Sigmoid colon (tissue), 6 donors: ENCODE measurements at regions not wholly inside any gene's neighbourhood (a gene's known extent, or its start where the extent isn't known, plus 50 kb on each side); places are given as distances from the start of the nearest gene placed in this dataset.

ENCODE experiments used
- DNase-seq: peaks from one replicate; pipeline ENCODE4 v3.0.0-alpha.2; 2019
- H3K27ac ChIP-seq, 4 donors: fragments of 200-600 bp; sonication (generic); one replicate each; pipeline ENCODE4 v1.5.1; 2016 to 2019; ENCODE audit warnings: mild to moderate bottlenecking in 1 of 4
- H3K27me3 ChIP-seq, 3 donors: fragments of 200-600 bp; sonication (generic); one replicate each; pipeline ENCODE4 v1.5.1; 2019; ENCODE audit warnings: mild to moderate bottlenecking in 1 of 3
- H3K36me3 ChIP-seq, 4 donors: fragments of 200-600 bp; sonication (generic); one replicate each; pipeline ENCODE4 v1.5.1; 2016 to 2019
- H3K4me1 ChIP-seq, 4 donors: fragments of 200-600 bp; sonication (generic); one replicate each; pipeline ENCODE4 v1.5.1; 2017 to 2019
- H3K4me3 ChIP-seq, 4 donors: fragments of 200-600 bp; sonication (generic); one replicate each; pipeline ENCODE4 v1.5.1; 2017 to 2019; ENCODE audit warnings: mild to moderate bottlenecking in 2 of 4, moderate library complexity in 1 of 4
- H3K9me3 ChIP-seq, 4 donors: fragments of 200-600 bp in 3 of 4; sonication (generic) in 3 of 4; one replicate each; pipeline versions ENCODE4 v1.5.1 to v1.6.1; 2013 to 2019
- CTCF ChIP-seq, 4 experiments: fragments of 450-650 bp in 3 of 4; fragments of 200-600 bp in 1 of 4; IDR thresholded peaks; one replicate each; pipeline ENCODE4 v1.5.1; 2016 to 2019; ENCODE audit warnings: antibody characterized with exemption in 4 of 4, mild to moderate bottlenecking in 3 of 4, moderate library complexity in 2 of 4
- EP300 ChIP-seq, 4 donors: sonication (generic); formaldehyde crosslinking; IDR thresholded peaks; one replicate each; pipeline ENCODE4 v1.6.1; 2017; ENCODE audit warnings: antibody characterized with exemption in 4 of 4
- POLR2A ChIP-seq, 2 donors: fragments of 450-650 bp; IDR thresholded peaks; one replicate each; pipeline ENCODE4 v1.6.1; 2016; ENCODE audit warnings: antibody characterized with exemption in 2 of 2, mild to moderate bottlenecking in 2 of 2, moderate library complexity in 2 of 2
- POLR2AphosphoS5 ChIP-seq, 4 donors: sonication (generic); formaldehyde crosslinking; IDR thresholded peaks; one replicate each; pipeline ENCODE4 v1.6.1; 2017; ENCODE audit warnings: antibody characterized with exemption in 4 of 4
- WGBS, 2 donors: extraction: QIAGEN DNeasy Blood & Tissue Kit; methylation state at CpG; one replicate each; pipeline ENCODE4 v1.1.7; 2013; 5-methylcytosine and 5-hydroxymethylcytosine counted together
- intact Hi-C: fragments of 100-400 bp; cut with DNase I; formaldehyde crosslinking; loops from one replicate; pipeline ENCODE4 v1.15.1; 2023
- donor health status: healthy with polysubstance abuse.
- donor health status: healthy.

- H3K9me3 ChIP-seq, result no peaks in the 10 kb centered on the region
- H3K27ac ChIP-seq, result no peak overlapping the region
- H3K36me3 ChIP-seq, result no peaks in the 10 kb centered on the region
- H3K4me3 ChIP-seq, result no peak overlapping the region
- no peaks in the 10 kb centered on the region for H3K27me3 ChIP-seq
- intact Hi-C loops, result no loop called here
- H3K4me1 ChIP-seq, result no peaks in the 10 kb centered on the region
- no peak for DNase-seq
- TF ChIP-seq EP300 (IDR thresholded peaks at IDR 0.05) (no peak), POLR2A (IDR thresholded peaks at IDR 0.05) (no peak), POLR2AphosphoS5 (IDR thresholded peaks at IDR 0.05) (no peak), CTCF (IDR thresholded peaks at IDR 0.05) (no peak)
- WGBS, 2 donors, result 83 to 93% methylated on average over 1 of the region's 1 CpG
Measured at GRCh38 chr17:69704935-69705334, 290.4 kb downstream of the MAP2K6 start.

- H3K27me3 ChIP-seq, result no peaks in the 10 kb centered on the region
- WGBS, 2 donors, result 59 to 81% methylated on average over 2 of the region's 2 CpGs
- H3K4me3 ChIP-seq, result no peak overlapping the region
- TF ChIP-seq POLR2AphosphoS5 (IDR thresholded peaks at IDR 0.05) (no peak), POLR2A (IDR thresholded peaks at IDR 0.05) (no peak), EP300 (IDR thresholded peaks at IDR 0.05) (no peak), CTCF (IDR thresholded peaks at IDR 0.05) (no peak)
- no peak for DNase-seq
- no peaks in the 10 kb centered on the region for H3K4me1 ChIP-seq
- intact Hi-C loops, result no loop called here
- no peak overlapping the region for H3K27ac ChIP-seq
- no peaks in the 10 kb centered on the region for H3K36me3 ChIP-seq
- no peaks in the 10 kb centered on the region for H3K9me3 ChIP-seq
Measured at GRCh38 chr17:69706127-69706526, 291.6 kb downstream of the MAP2K6 start.

- H3K4me3 ChIP-seq, result no peak overlapping the region
- H3K36me3 ChIP-seq, result no peaks in the 10 kb centered on the region
- H3K9me3 ChIP-seq, result no peaks in the 10 kb centered on the region
- no peak for TF ChIP-seq EP300 (IDR thresholded peaks at IDR 0.05)
- TF ChIP-seq POLR2A (IDR thresholded peaks at IDR 0.05), result no peak
- TF ChIP-seq POLR2AphosphoS5 (IDR thresholded peaks at IDR 0.05), result no peak
- TF ChIP-seq CTCF (IDR thresholded peaks at IDR 0.05), result no peak
- 70 to 84% methylated on average over 6 of the region's 6 CpGs for WGBS, 2 donors
- no peaks in the 10 kb centered on the region for H3K4me1 ChIP-seq
- DNase-seq, result no peak
- H3K27me3 ChIP-seq, result no peaks in the 10 kb centered on the region
- no peak overlapping the region for H3K27ac ChIP-seq
- intact Hi-C loops, result no loop called here
Measured at GRCh38 chr17:69709441-69709840, 294.9 kb downstream of the MAP2K6 start.

- Histone ChIP-seq H3K4me3 (no peak overlapping the region), H3K27me3 (no peaks in the 10 kb centered on the region), H3K9me3 (no peaks in the 10 kb centered on the region), H3K4me1 (no peaks in the 10 kb centered on the region), H3K36me3 (no peaks in the 10 kb centered on the region), H3K27ac (no peak overlapping the region)
- no peak for DNase-seq
- intact Hi-C loops, result no loop called here
- 76% methylated on average over 2 of the region's 2 CpGs for WGBS, 2 donors
- no peak for TF ChIP-seq CTCF (IDR thresholded peaks at IDR 0.05)
- TF ChIP-seq EP300 (IDR thresholded peaks at IDR 0.05), result no peak
- TF ChIP-seq POLR2AphosphoS5 (IDR thresholded peaks at IDR 0.05), result no peak
- TF ChIP-seq POLR2A (IDR thresholded peaks at IDR 0.05), result no peak
Measured at GRCh38 chr17:69710926-69711325, 296.4 kb downstream of the MAP2K6 start.

- H3K36me3 ChIP-seq, result no peaks in the 10 kb centered on the region
- H3K27me3 ChIP-seq, result no peaks in the 10 kb centered on the region
- intact Hi-C loops, result no loop called here
- no peaks in the 10 kb centered on the region for H3K9me3 ChIP-seq
- 74 to 81% methylated on average over 4 of the region's 4 CpGs for WGBS, 2 donors
- TF ChIP-seq CTCF (IDR thresholded peaks at IDR 0.05) (no peak), POLR2AphosphoS5 (IDR thresholded peaks at IDR 0.05) (no peak), EP300 (IDR thresholded peaks at IDR 0.05) (no peak), POLR2A (IDR thresholded peaks at IDR 0.05) (no peak)
- peaks cover 0 to 2% (median 0%) of the 10 kb centered on the region in 4 donors for H3K4me1 ChIP-seq
- no peak for DNase-seq
- H3K27ac ChIP-seq, result no peak overlapping the region
- no peak overlapping the region for H3K4me3 ChIP-seq
Measured at GRCh38 chr17:69711541-69711940, 297.0 kb downstream of the MAP2K6 start.
